H1 (cell line): ENCODE measurements at regions not wholly inside any gene's neighbourhood (a gene's known extent, or its start where the extent isn't known, plus 50 kb on each side); places are given as distances from the start of the nearest gene placed in this dataset.
A peak's percentile ranks its signal among the peaks of the same experiment; 100 is the strongest.

Experiments
- CTCF ChIA-PET: fragments of 300-600 bp; sonication (Branson Sonifier 250); formaldehyde crosslinking; loops from one replicate; lab custom pipeline; 2021; ENCODE audit not compliant: partially characterized antibody; lab: Charles Lee
- POLR2A ChIA-PET: fragments of 300-600 bp; sonication (Branson Sonifier 250); formaldehyde crosslinking; loops from one replicate; lab custom pipeline; 2021; ENCODE audit warnings: inconsistent platforms; ENCODE audit not compliant: partially characterized antibody; lab: Charles Lee
- DNase-seq, 2 experiments: peaks; one replicate each; pipeline versions ENCODE4 v3.0.0 to v3.0.0-alpha.2; 2010 to 2022; ENCODE audit warnings: low spot score in 2 of 2, low read depth in 1 of 2, mixed read lengths in 1 of 2
- FAIRE-seq: peaks from 2 replicates; lab custom pipeline; 2011; peaks lifted over from hg19 to GRCh38; lab: Jason Lieb, UNC
- H2AFZ ChIP-seq: 2 replicates; pipeline ENCODE4 v1.8.1; 2012; ENCODE audit warnings: low read length, inconsistent platforms
- H2AK5ac ChIP-seq: 2 replicates; pipeline ENCODE4 v1.6.1; 2013; ENCODE audit warnings: low read depth, low read length
- H2BK120ac ChIP-seq: replicated peaks from 2 replicates; pipeline ENCODE3; 2013; ENCODE audit warnings: low read depth, low read length, inconsistent platforms
- H2BK12ac ChIP-seq: 2 replicates; pipeline ENCODE4 v1.6.1; 2013; ENCODE audit warnings: low read depth, low read length
- H2BK15ac ChIP-seq: 2 replicates; pipeline ENCODE4 v1.6.1; 2013; ENCODE audit warnings: low read length
- H2BK20ac ChIP-seq: 2 replicates; pipeline ENCODE4 v1.6.1; 2013; ENCODE audit warnings: low read length
- H2BK5ac ChIP-seq: 2 replicates; pipeline ENCODE4 v1.6.1; 2013; ENCODE audit warnings: low read depth, low read length
- H3K14ac ChIP-seq: 2 replicates; pipeline ENCODE4 v1.6.1; 2013; ENCODE audit warnings: inconsistent platforms; ENCODE audit not compliant: insufficient read length
- H3K18ac ChIP-seq: 2 replicates; pipeline ENCODE4 v1.6.1; 2013; ENCODE audit warnings: low read length; ENCODE audit errors: extremely low read depth
- H3K23ac ChIP-seq: 2 replicates; pipeline ENCODE4 v1.6.1; 2013; ENCODE audit warnings: inconsistent platforms; ENCODE audit not compliant: insufficient read length
- H3K23me2 ChIP-seq: 2 replicates; pipeline ENCODE4 v1.6.1; 2013; ENCODE audit warnings: low read depth, low read length
- H3K27ac ChIP-seq: 2 replicates; pipeline ENCODE4 v1.6.1; 2011; ENCODE audit warnings: low read depth, low read length, inconsistent platforms
- H3K27me3 ChIP-seq, 4 experiments: replicated peaks in 1 of 4; 1 replicate in 1 of 4; 2 replicates in 3 of 4; pipeline versions ENCODE4 v1.6.1 to v1.8.1; 2011 to 2013; ENCODE audit warnings: low read length in 3 of 4, mild to moderate bottlenecking in 3 of 4, inconsistent platforms in 2 of 4, mixed read lengths in 2 of 4, moderate library complexity in 1 of 4; ENCODE audit not compliant: control insufficient read depth in 3 of 4, insufficient read depth in 3 of 4; ENCODE audit errors: extremely low read depth in 1 of 4
- H3K36me3 ChIP-seq, 4 experiments: 2 replicates each; pipeline versions ENCODE4 v1.6.1 to v1.8.1; 2011 to 2013; ENCODE audit warnings: mild to moderate bottlenecking in 4 of 4, low read length in 3 of 4, moderate library complexity in 2 of 4, control low read depth in 1 of 4, inconsistent platforms in 1 of 4; ENCODE audit not compliant: insufficient read depth in 4 of 4, control insufficient read depth in 2 of 4
- H3K4ac ChIP-seq: replicated peaks from 2 replicates; pipeline ENCODE3; 2013; ENCODE audit warnings: low read length, low read depth, mixed read lengths, inconsistent platforms; ENCODE audit not compliant: insufficient read length
- H3K4me1 ChIP-seq, 4 experiments: replicated peaks in 1 of 4; 1 replicate in 1 of 4; 2 replicates in 3 of 4; pipeline versions ENCODE4 v1.6.1 to v1.8.1; 2011 to 2013; ENCODE audit warnings: low read length in 3 of 4, inconsistent platforms in 2 of 4, mixed read lengths in 1 of 4; ENCODE audit not compliant: insufficient read depth in 4 of 4, control insufficient read depth in 3 of 4
- H3K4me2 ChIP-seq, 2 experiments: 2 replicates each; pipeline versions ENCODE4 v1.6.1 to v1.8.1; 2011 to 2013; ENCODE audit warnings: low read depth in 2 of 2, low read length in 2 of 2, control low read depth in 1 of 2, inconsistent platforms in 1 of 2, mild to moderate bottlenecking in 1 of 2; ENCODE audit not compliant: insufficient read depth in 1 of 2
- H3K4me3 ChIP-seq, 4 experiments: fragments of 200-600, 300-600 bp in 1 of 4; sonication (generic), shearing (Covaris generic), sonication (Bioruptor Twin) in 1 of 4; 2 replicates each; pipeline versions ENCODE4 v1.5.1 to v1.8.1; 2011 to 2016; ENCODE audit warnings: low read length in 4 of 4, low read depth in 3 of 4, control low read depth in 2 of 4, inconsistent platforms in 2 of 4, mild to moderate bottlenecking in 2 of 4, mixed read lengths in 1 of 4, moderate library complexity in 1 of 4; ENCODE audit not compliant: insufficient read depth in 2 of 4; ENCODE audit errors: extremely low read depth in 1 of 4
- H3K56ac ChIP-seq: replicated peaks from 2 replicates; pipeline ENCODE3; 2013; ENCODE audit warnings: low read depth, mild to moderate bottlenecking, mixed read lengths, low read length, inconsistent platforms; ENCODE audit not compliant: insufficient read length
- H3K79me1 ChIP-seq: 2 replicates; pipeline ENCODE4 v1.6.1; 2013; ENCODE audit warnings: low read depth, low read length, control low read depth
- H3K79me2 ChIP-seq, 2 experiments: 2 replicates each; pipeline versions ENCODE4 v1.6.1 to v1.8.1; 2012 to 2013; ENCODE audit warnings: low read length in 2 of 2, mild to moderate bottlenecking in 2 of 2, inconsistent platforms in 1 of 2; ENCODE audit not compliant: insufficient read depth in 2 of 2, control insufficient read depth in 1 of 2
- H3K9ac ChIP-seq, 4 experiments: replicated peaks in 1 of 4; 1 replicate in 1 of 4; 2 replicates in 3 of 4; pipeline versions ENCODE4 v1.6.1 to v1.8.1; 2011 to 2013; ENCODE audit warnings: low read depth in 3 of 4, low read length in 3 of 4, control low read depth in 2 of 4, mild to moderate bottlenecking in 2 of 4, moderate library complexity in 2 of 4, inconsistent platforms in 1 of 4; ENCODE audit errors: extremely low read depth in 1 of 4
- H3K9me3 ChIP-seq, 2 experiments: 2 replicates each; pipeline versions ENCODE4 v1.6.1 to v1.8.1; 2012 to 2013; ENCODE audit warnings: mild to moderate bottlenecking in 2 of 2, moderate library complexity in 2 of 2, control low read depth in 1 of 2, inconsistent platforms in 1 of 2, low read depth in 1 of 2, low read length in 1 of 2, mixed read lengths in 1 of 2; ENCODE audit not compliant: insufficient read depth in 2 of 2
- H4K20me1 ChIP-seq, 2 experiments: replicated peaks in 1 of 2; 2 replicates each; pipeline versions ENCODE3 to v1.8.1; 2011 to 2013; ENCODE audit warnings: inconsistent platforms in 2 of 2, low read length in 2 of 2, mild to moderate bottlenecking in 1 of 2; ENCODE audit not compliant: insufficient read depth in 2 of 2, control insufficient read depth in 1 of 2
- H4K5ac ChIP-seq: 2 replicates; pipeline ENCODE4 v1.6.1; 2013; ENCODE audit warnings: low read length, low read depth, mixed read lengths, inconsistent platforms; ENCODE audit not compliant: insufficient read length
- H4K8ac ChIP-seq: 2 replicates; pipeline ENCODE4 v1.8.0; 2013; ENCODE audit warnings: mild to moderate bottlenecking, moderate library complexity, low read length, inconsistent platforms; ENCODE audit not compliant: insufficient read depth; ENCODE audit errors: extremely low read depth
- H4K91ac ChIP-seq: replicated peaks from 2 replicates; pipeline ENCODE3; 2013; ENCODE audit warnings: low read length, mixed read lengths, inconsistent platforms; ENCODE audit not compliant: insufficient read length
- ASH2L ChIP-seq: fragments of 200-600, 300-600 bp; sonication (generic); IDR thresholded peaks from one replicate; pipeline ENCODE4 v1.7.1; 2017; ENCODE audit warnings: low read length
- BRCA1 ChIP-seq: IDR thresholded peaks from 2 replicates; pipeline ENCODE4 v1.6.1; 2012; ENCODE audit warnings: low read depth, low read length, improper control_type of control experiment
- HDAC2 ChIP-seq, 2 experiments: fragments of 300-600 bp in 1 of 2; sonication (generic) in 1 of 2; IDR thresholded peaks; 2 replicates each; pipeline ENCODE4 v1.6.1; 2011 to 2012; ENCODE audit warnings: low read depth in 2 of 2, low read length in 2 of 2, mild to moderate bottlenecking in 2 of 2, moderate library complexity in 2 of 2, borderline replicate concordance in 1 of 2, inconsistent platforms in 1 of 2
- POU5F1 ChIP-seq: IDR thresholded peaks from 2 replicates; pipeline ENCODE4 v1.6.1; 2011; ENCODE audit warnings: low read depth, mild to moderate bottlenecking, low read length, moderate library complexity
- SIRT6 ChIP-seq: IDR thresholded peaks from one replicate; pipeline ENCODE4 v1.7.1; 2012; ENCODE audit warnings: low read length, inconsistent platforms
- SIX5 ChIP-seq: IDR thresholded peaks from 2 replicates; pipeline ENCODE4 v1.6.1; 2011; ENCODE audit warnings: mild to moderate bottlenecking, low read depth, low read length
- TAF1 ChIP-seq: IDR thresholded peaks from 2 replicates; pipeline ENCODE4 v1.6.1; 2011; ENCODE audit warnings: mild to moderate bottlenecking, low read depth, low read length
- TAF7 ChIP-seq: optimal IDR thresholded peaks from 2 replicates; pipeline ENCODE3; 2011; ENCODE audit warnings: low read depth, mild to moderate bottlenecking, inconsistent platforms, low read length, moderate library complexity, borderline replicate concordance
- YY1 ChIP-seq: IDR thresholded peaks from 2 replicates; pipeline ENCODE4 v1.6.1; 2011; ENCODE audit warnings: low read depth, mild to moderate bottlenecking, low read length
- WGBS, 2 experiments: shearing (Covaris generic) in 1 of 2; methylation state at CpG; one replicate each; pipeline versions ENCODE4 v1.1.6 to v1.1.7; 2013 to 2015; ENCODE audit warnings: low lambda C conversion rate in 2 of 2, mixed read lengths in 2 of 2, inconsistent platforms in 1 of 2, low coverage in 1 of 2, missing lambda C conversion rate in 1 of 2; ENCODE audit not compliant: insufficient replicate concordance in 2 of 2, insufficient coverage in 1 of 2, insufficient read length in 1 of 2; ENCODE audit errors: extremely low coverage in 1 of 2, missing lambda C conversion rate in 1 of 2; 5-methylcytosine and 5-hydroxymethylcytosine counted together

DNA sequence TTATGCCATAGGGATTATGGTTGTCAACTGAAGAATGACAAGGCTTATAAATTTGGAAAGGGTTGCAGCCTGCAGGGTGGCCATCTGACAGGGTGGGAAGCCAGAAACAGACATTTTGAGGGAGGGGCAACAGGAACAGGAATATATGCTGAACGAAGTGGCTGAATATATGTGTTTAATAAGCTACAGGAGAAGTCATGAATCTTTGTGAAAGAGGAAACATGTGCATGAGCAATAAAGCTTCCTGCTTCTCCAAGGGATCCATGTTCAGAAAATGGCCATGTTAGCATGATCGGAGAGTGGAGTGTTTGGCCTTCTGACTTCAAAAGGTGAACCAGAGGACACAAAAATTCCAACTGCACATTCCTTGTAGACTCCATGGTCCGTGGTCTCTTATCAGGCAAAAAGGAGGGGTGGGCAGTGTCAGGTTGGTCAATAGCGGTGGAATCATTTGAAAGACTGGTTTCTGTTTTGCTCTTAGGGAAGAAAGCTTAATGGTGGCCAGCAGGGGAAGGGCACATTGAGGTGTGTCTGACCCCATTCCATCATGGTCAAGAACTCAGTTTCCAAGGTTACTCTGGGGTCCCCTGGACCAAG, 144.1 kb downstream of the SOCS6 start:
- ChIA-PET POLR2A (interaction anchor here (0.5 to 1.1 kb wide), 2 partner anchors 227 to 324 kb away, joined by 3 read pairs; no protein-coding TSS in a partner anchor), CTCF (interaction anchor here (0.7 to 4.6 kb wide), 30 partner anchors 9 to 522 kb away, joined by 3 to 69 read pairs (median 6); no protein-coding TSS in a partner anchor)
- no peak overlapping the region for H3K27ac ChIP-seq
- no peaks in the 10 kb centered on the region for H4K20me1 ChIP-seq
- no peak for DNase-seq
- H3K23ac ChIP-seq: no peak overlapping the region
- no peak overlapping the region for H4K5ac ChIP-seq
- H2AK5ac ChIP-seq: no peak overlapping the region
- H3K4me1 ChIP-seq: no peaks in the 10 kb centered on the region
- no peak overlapping the region for H3K4me3 ChIP-seq
- no peak overlapping the region for H3K9ac ChIP-seq
- H2BK5ac ChIP-seq: no peak overlapping the region
- TF ChIP-seq POU5F1 (no peak), SIX5 (no peak), TAF1 (no peak), YY1 (no peak), ASH2L (no peak), BRCA1 (no peak), SIRT6 (no peak), TAF7 (no peak), HDAC2 (IDR thresholded peaks at IDR 0.05; ENCODE audit: borderline replicate concordance in 1 of 2, low read depth in 2 of 2, low read length in 2 of 2) (no peak)
- TF ChIP-seq, all 59 proteins: peak for 0
- H3K9me3 ChIP-seq: no peaks in the 10 kb centered on the region
- H4K91ac ChIP-seq: peak overlapping the region; percentile 33
- H4K8ac ChIP-seq: no peak overlapping the region
- no peaks in the 10 kb centered on the region for H3K27me3 ChIP-seq
- H2BK15ac ChIP-seq: no peak overlapping the region
- no peak for FAIRE-seq
- H2BK120ac ChIP-seq: no peak overlapping the region
- H3K14ac ChIP-seq: no peak overlapping the region
- no peak overlapping the region for H3K4me2 ChIP-seq
- H3K4ac ChIP-seq: no peak overlapping the region
- no peaks in the 10 kb centered on the region for H3K23me2 ChIP-seq
- H3K79me2 ChIP-seq: no peaks in the 10 kb centered on the region
- H3K79me1 ChIP-seq: no peaks in the 10 kb centered on the region
- H2BK12ac ChIP-seq: no peak overlapping the region
- H3K18ac ChIP-seq: no peak overlapping the region
- H3K36me3 ChIP-seq: no peaks in the 10 kb centered on the region
- H3K56ac ChIP-seq: no peak overlapping the region
- WGBS, 2 experiments: 92% methylated on average over 4 of the region's 4 CpGs; no CpG with 5 or more reads in 1 of the 2 experiments
- no peak overlapping the region for H2BK20ac ChIP-seq
- peak overlapping the region; percentile 50; the same call in 1 of the 2 replicates for H2AFZ ChIP-seq
